OCI-LY1 (cell line): ENCODE measurements at regions not wholly inside any gene's neighbourhood (a gene's known extent, or its start where the extent isn't known, plus 50 kb on each side); places are given as distances from the start of the nearest gene placed in this dataset.

Experiments used
- H2AFZ ChIP-seq: fragments of 200-600 bp; sonication (generic), shearing (Covaris generic); 2 replicates; pipeline ENCODE4 v1.6.0; 2014; ENCODE audit warnings: antibody characterized with exemption, mild to moderate bottlenecking, low read length
- H3F3A ChIP-seq: fragments of 200-600 bp; sonication (generic), shearing (Covaris generic); 2 replicates; pipeline ENCODE4 v1.6.0; 2014; ENCODE audit warnings: mild to moderate bottlenecking, antibody characterized with exemption, low read length, moderate library complexity; ENCODE audit not compliant: insufficient read depth
- H3K27ac ChIP-seq: fragments of 200-600 bp; sonication (generic); 2 replicates; pipeline ENCODE4 v1.5.1; 2014; ENCODE audit warnings: low read length, mixed run types, mild to moderate bottlenecking, low read depth; ENCODE audit not compliant: poor library complexity, severe bottlenecking
- H3K27me3 ChIP-seq: fragments of 200-600 bp; sonication (generic); 2 replicates; pipeline ENCODE4 v1.6.0; 2014; ENCODE audit warnings: antibody characterized with exemption, mild to moderate bottlenecking, low read length, moderate library complexity; ENCODE audit not compliant: insufficient read depth
- H3K36me3 ChIP-seq: fragments of 200-600 bp; sonication (generic); 2 replicates; pipeline ENCODE4 v1.6.1; 2014; ENCODE audit warnings: mild to moderate bottlenecking, antibody characterized with exemption, low read length, moderate library complexity, mixed read lengths; ENCODE audit not compliant: insufficient read depth
- H3K4me1 ChIP-seq: fragments of 200-600 bp; sonication (generic); 2 replicates; pipeline ENCODE4 v1.5.1; 2014; ENCODE audit warnings: mild to moderate bottlenecking, low read length, moderate library complexity; ENCODE audit not compliant: insufficient read depth, severe bottlenecking
- H3K4me2 ChIP-seq: fragments of 200-600 bp; sonication (generic), shearing (Covaris generic); 2 replicates; pipeline ENCODE4 v1.6.1; 2014; ENCODE audit warnings: low read length
- H3K4me3 ChIP-seq: fragments of 200-600 bp; sonication (generic); 2 replicates; pipeline ENCODE4 v1.5.1; 2014; ENCODE audit warnings: low read length, low read depth, mild to moderate bottlenecking, mixed read lengths; ENCODE audit not compliant: poor library complexity, severe bottlenecking
- H3K79me2 ChIP-seq: fragments of 200-600 bp; shearing (Covaris generic); 2 replicates; pipeline ENCODE4 v1.6.1; 2016; ENCODE audit warnings: mixed run types, low read length, mixed read lengths; ENCODE audit not compliant: insufficient read depth
- H3K9ac ChIP-seq: fragments of 200-600 bp; sonication (generic), shearing (Covaris generic); 2 replicates; pipeline ENCODE4 v1.6.1; 2014; ENCODE audit warnings: mild to moderate bottlenecking, low read length, mixed read lengths
- H3K9me2 ChIP-seq: fragments of 200-600 bp; sonication (generic), shearing (Covaris generic); 2 replicates; pipeline ENCODE4 v1.6.1; 2014; ENCODE audit warnings: low read depth, mild to moderate bottlenecking, low read length, mixed read lengths
- H3K9me3 ChIP-seq: fragments of 200-600 bp; shearing (Covaris generic); 2 replicates; pipeline ENCODE4 v1.6.1; 2014; ENCODE audit warnings: low read length, mixed read lengths
- H4K20me1 ChIP-seq: fragments of 200-600 bp; sonication (generic), shearing (Covaris generic); 2 replicates; pipeline ENCODE4 v1.6.0; 2016; ENCODE audit warnings: mild to moderate bottlenecking, low read length; ENCODE audit not compliant: insufficient read depth
- EZH2 ChIP-seq: fragments of 200-600 bp; sonication (generic), shearing (Covaris generic); IDR thresholded peaks from 2 replicates; pipeline ENCODE4 v1.8.0; 2017; ENCODE audit warnings: borderline replicate concordance, mixed run types, mild to moderate bottlenecking, antibody characterized with exemption, low read length, moderate library complexity, mixed read lengths
- TF ChIP-seq, protein P1 (sequence below): fragments of 200-600 bp; sonication (generic), shearing (Covaris generic); IDR thresholded peaks from 2 replicates; pipeline ENCODE4 v1.5.1; 2017; ENCODE audit warnings: mild to moderate bottlenecking, antibody characterized with exemption, low read length, moderate library complexity, mixed read lengths

DNA sequence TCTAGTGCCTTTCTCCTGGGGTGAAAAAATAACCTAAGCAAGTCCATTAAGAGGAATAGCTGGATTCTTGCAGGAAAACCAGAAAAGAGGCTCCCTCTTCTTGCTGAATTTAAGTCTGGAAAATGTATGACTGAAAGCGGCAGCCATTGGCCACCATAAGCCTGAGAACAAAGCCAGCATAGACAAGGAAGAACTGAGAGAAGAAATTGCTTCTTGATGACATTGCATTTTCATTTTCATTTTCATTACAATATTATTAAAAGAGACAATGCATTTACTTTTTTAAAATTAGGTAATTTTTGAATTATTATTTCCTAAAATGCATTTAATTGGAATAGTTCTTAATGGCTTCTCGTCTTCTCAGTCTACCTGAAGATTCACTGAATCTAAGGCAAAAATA, 1157.5 kb upstream of the ZEB2 start:
- Histone ChIP-seq H3K36me3 (no peaks in the 10 kb centered on the region), H3K4me3 (no peak overlapping the region), H3K4me2 (no peak overlapping the region), H3K4me1 (peaks cover 10% of the 10 kb centered on the region), H3K9me3 (no peaks in the 10 kb centered on the region), H3K79me2 (no peaks in the 10 kb centered on the region), H3F3A (no peaks in the 10 kb centered on the region), H2AFZ (no peak overlapping the region), H3K27me3 (no peaks in the 10 kb centered on the region), H3K9ac (no peak overlapping the region), H3K9me2 (no peaks in the 10 kb centered on the region), H3K27ac (no peak overlapping the region), H4K20me1 (no peaks in the 10 kb centered on the region)
- no peak for TF ChIP-seq EZH2
- TF ChIP-seq, protein P1, sequence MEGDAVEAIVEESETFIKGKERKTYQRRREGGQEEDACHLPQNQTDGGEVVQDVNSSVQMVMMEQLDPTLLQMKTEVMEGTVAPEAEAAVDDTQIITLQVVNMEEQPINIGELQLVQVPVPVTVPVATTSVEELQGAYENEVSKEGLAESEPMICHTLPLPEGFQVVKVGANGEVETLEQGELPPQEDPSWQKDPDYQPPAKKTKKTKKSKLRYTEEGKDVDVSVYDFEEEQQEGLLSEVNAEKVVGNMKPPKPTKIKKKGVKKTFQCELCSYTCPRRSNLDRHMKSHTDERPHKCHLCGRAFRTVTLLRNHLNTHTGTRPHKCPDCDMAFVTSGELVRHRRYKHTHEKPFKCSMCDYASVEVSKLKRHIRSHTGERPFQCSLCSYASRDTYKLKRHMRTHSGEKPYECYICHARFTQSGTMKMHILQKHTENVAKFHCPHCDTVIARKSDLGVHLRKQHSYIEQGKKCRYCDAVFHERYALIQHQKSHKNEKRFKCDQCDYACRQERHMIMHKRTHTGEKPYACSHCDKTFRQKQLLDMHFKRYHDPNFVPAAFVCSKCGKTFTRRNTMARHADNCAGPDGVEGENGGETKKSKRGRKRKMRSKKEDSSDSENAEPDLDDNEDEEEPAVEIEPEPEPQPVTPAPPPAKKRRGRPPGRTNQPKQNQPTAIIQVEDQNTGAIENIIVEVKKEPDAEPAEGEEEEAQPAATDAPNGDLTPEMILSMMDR: no peak

- Histone ChIP-seq H3K36me3 (no peaks in the 10 kb centered on the region), H3K9ac (no peak overlapping the region), H3K4me3 (no peak overlapping the region), H3F3A (no peaks in the 10 kb centered on the region), H3K27me3 (no peaks in the 10 kb centered on the region), H3K4me1 (peaks cover 28% of the 10 kb centered on the region), H3K4me2 (no peak overlapping the region), H2AFZ (0 out of 2 replicates have a peak overlapping the region, but pooled peaks have one; percentile 57), H3K27ac (no peak overlapping the region), H3K79me2 (no peaks in the 10 kb centered on the region), H4K20me1 (no peaks in the 10 kb centered on the region), H3K9me2 (no peaks in the 10 kb centered on the region), H3K9me3 (no peaks in the 10 kb centered on the region)
- no peak for TF ChIP-seq EZH2
- TF ChIP-seq, protein P1: no peak
Measured at GRCh38 chr2:145674705-145675104, 1154.8 kb upstream of the ZEB2 start.

DNA sequence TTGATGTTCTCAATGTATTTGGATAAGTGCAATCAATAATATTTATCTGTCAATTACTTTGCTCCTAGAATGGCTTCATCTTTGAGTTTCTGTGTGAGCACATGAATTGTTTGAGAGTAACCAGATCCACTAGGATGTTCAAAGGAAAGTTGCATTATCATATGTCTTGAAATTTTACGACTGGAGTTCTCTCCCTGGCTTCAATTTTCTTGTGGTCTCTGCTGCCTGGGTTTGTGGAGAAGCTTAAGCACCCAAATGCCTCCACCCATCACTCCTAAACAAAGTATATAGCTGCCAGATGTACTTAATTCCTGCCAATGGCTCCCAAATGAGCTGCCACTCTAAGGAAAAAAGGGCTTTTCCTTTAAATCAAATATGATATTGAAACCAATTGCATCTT, 1149.4 kb upstream of the ZEB2 start:
- Histone ChIP-seq H2AFZ (no peak overlapping the region), H3K9ac (no peak overlapping the region), H3F3A (no peaks in the 10 kb centered on the region), H3K36me3 (no peaks in the 10 kb centered on the region), H3K9me2 (no peaks in the 10 kb centered on the region), H3K4me3 (no peak overlapping the region), H3K9me3 (no peaks in the 10 kb centered on the region), H3K27me3 (no peaks in the 10 kb centered on the region), H3K4me2 (no peak overlapping the region), H3K27ac (no peak overlapping the region), H3K79me2 (no peaks in the 10 kb centered on the region), H3K4me1 (peaks cover 35% of the 10 kb centered on the region), H4K20me1 (no peaks in the 10 kb centered on the region)
- TF ChIP-seq, protein P1: no peak
- TF ChIP-seq EZH2: no peak
